Ammon's horn (tissue), 1 donor: ENCODE measurements at regions not wholly inside any gene's neighbourhood (a gene's known extent, or its start where the extent isn't known, plus 50 kb on each side); places are given as distances from the start of the nearest gene placed in this dataset.

Source experiments
- DNase-seq: peaks from one replicate; pipeline ENCODE4 v3.0.0-alpha.2; 2016; ENCODE audit warnings: low spot score

- DNase-seq = no peak
Measured at GRCh38 chr20:12891643-12892042, 117.1 kb upstream of the SPTLC3 start.

GRCh38 chr20:12893019-12893418 lies 115.8 kb upstream of the SPTLC3 start:
- no peak for DNase-seq

- no peak for DNase-seq
Measured at GRCh38 chr20:12893653-12894052, 115.1 kb upstream of the SPTLC3 start.

- DNase-seq = no peak
Measured at GRCh38 chr20:12894089-12894488, 114.7 kb upstream of the SPTLC3 start.

- no peak for DNase-seq
Measured at GRCh38 chr20:12896180-12896579, 112.6 kb upstream of the SPTLC3 start.

- no peak for DNase-seq
Measured at GRCh38 chr20:12902992-12903391, 105.8 kb upstream of the SPTLC3 start.

- no peak for DNase-seq
Measured at GRCh38 chr20:12906361-12906760, 102.4 kb upstream of the SPTLC3 start.

- DNase-seq = no peak
Measured at GRCh38 chr20:12911372-12911771, 97.4 kb upstream of the SPTLC3 start.

GRCh38 chr20:12913781-12914443 lies 94.9 kb upstream of the SPTLC3 start:
- DNase-seq = no peak

GRCh38 chr20:12914804-12915203 lies 94.0 kb upstream of the SPTLC3 start:
- no peak for DNase-seq

- no peak for DNase-seq
Measured at GRCh38 chr20:12916699-12917098, 92.1 kb upstream of the SPTLC3 start.

GRCh38 chr20:12924126-12924525 lies 84.6 kb upstream of the SPTLC3 start:
- DNase-seq = no peak

GRCh38 chr20:12925210-12925755 lies 83.5 kb upstream of the SPTLC3 start:
- DNase-seq = peak; percentile 90

GRCh38 chr20:12925863-12926793 lies 82.6 kb upstream of the SPTLC3 start:
- no peak for DNase-seq

- DNase-seq = no peak
Measured at GRCh38 chr20:12927489-12927888, 81.3 kb upstream of the SPTLC3 start.

- DNase-seq = no peak
Measured at GRCh38 chr20:12928358-12928754, 80.4 kb upstream of the SPTLC3 start.

GRCh38 chr20:12928755-12929401 lies 79.9 kb upstream of the SPTLC3 start:
- DNase-seq = no peak

GRCh38 chr20:12936020-12936419 lies 72.8 kb upstream of the SPTLC3 start:
- DNase-seq = no peak

- DNase-seq = no peak
Measured at GRCh38 chr20:12936524-12936923, 72.2 kb upstream of the SPTLC3 start.

GRCh38 chr20:12941025-12941424 lies 67.7 kb upstream of the SPTLC3 start:
- no peak for DNase-seq

GRCh38 chr20:12942123-12942522 lies 66.6 kb upstream of the SPTLC3 start:
- no peak for DNase-seq

- no peak for DNase-seq
Measured at GRCh38 chr20:12946789-12947188, 62.0 kb upstream of the SPTLC3 start.

GRCh38 chr20:12947691-12948090 lies 61.1 kb upstream of the SPTLC3 start:
- no peak for DNase-seq
